ENCODE measurements at regions not wholly inside any gene's neighbourhood (a gene's known extent, or its start where the extent isn't known, plus 50 kb on each side); places are given as distances from the start of the nearest gene placed in this dataset.
A peak's percentile ranks its signal among the peaks of the same experiment; 100 is the strongest.
"Not testable (repeated sequence)": the region's sequence is repeated elsewhere in the genome, so short reads cannot be mapped to it uniquely, and the experiment has no call there.

GRCh38 chr16:88232401-88233258 is 150.1 kb upstream of the ZNF469 start:
- DNase-seq, result not testable (repeated sequence)

- DNase-seq, result not testable (repeated sequence)
Observed at GRCh38 chr16:88233621-88234420, 148.9 kb upstream of the ZNF469 start.

- DNase-seq, result not testable (repeated sequence)
Observed at GRCh38 chr16:88234421-88235271, 148.1 kb upstream of the ZNF469 start.

- DNase-seq, result not testable (repeated sequence)
Observed at GRCh38 chr16:88235691-88236090, 147.1 kb upstream of the ZNF469 start.

- DNase-seq, result not testable (repeated sequence)
Observed at GRCh38 chr16:88236229-88236628, 146.5 kb upstream of the ZNF469 start.

GRCh38 chr16:88237314-88237713 is 145.4 kb upstream of the ZNF469 start:
- not testable (repeated sequence) for DNase-seq

- not testable (repeated sequence) for DNase-seq
Observed at GRCh38 chr16:88237761-88238415, 144.9 kb upstream of the ZNF469 start.

- DNase-seq, result peak; percentile 15
Observed at GRCh38 chr16:88238732-88239274, 144.0 kb upstream of the ZNF469 start.

GRCh38 chr16:88240118-88240517 is 142.6 kb upstream of the ZNF469 start:
- not testable (repeated sequence) for DNase-seq

- not testable (repeated sequence) for DNase-seq
Observed at GRCh38 chr16:88240776-88241175, 142.0 kb upstream of the ZNF469 start.

- DNase-seq, result not testable (repeated sequence)
Observed at GRCh38 chr16:88241404-88242311, 141.1 kb upstream of the ZNF469 start.

GRCh38 chr16:88242312-88243295 is 140.2 kb upstream of the ZNF469 start:
- not testable (repeated sequence) for DNase-seq

GRCh38 chr16:88243921-88244320 is 138.8 kb upstream of the ZNF469 start:
- not testable (repeated sequence) for DNase-seq

- DNase-seq, result not testable (repeated sequence)
Observed at GRCh38 chr16:88245241-88246081, 137.3 kb upstream of the ZNF469 start.

GRCh38 chr16:88246955-88247582 is 135.7 kb upstream of the ZNF469 start:
- not testable (repeated sequence) for DNase-seq

GRCh38 chr16:88247583-88247966 is 135.2 kb upstream of the ZNF469 start:
- DNase-seq, result not testable (repeated sequence)

GRCh38 chr16:88248761-88249160 is 134.0 kb upstream of the ZNF469 start:
- DNase-seq, result not testable (repeated sequence)

GRCh38 chr16:88250381-88250780 is 132.4 kb upstream of the ZNF469 start:
- not testable (repeated sequence) for DNase-seq
